GM12873 (cell line): ENCODE measurements at regions not wholly inside any gene's neighbourhood (a gene's known extent, or its start where the extent isn't known, plus 50 kb on each side); places are given as distances from the start of the nearest gene placed in this dataset.

Experiments used
- CTCF ChIP-seq: IDR thresholded peaks from 2 replicates; pipeline ENCODE4 v1.5.1; 2012; ENCODE audit warnings: low read depth, mild to moderate bottlenecking, moderate library complexity, low read length, control low read depth; ENCODE audit not compliant: insufficient read depth; ENCODE audit errors: missing control alignments

- no peak for TF ChIP-seq CTCF
Measured at GRCh38 chr2:63785096-63785495, 56.6 kb upstream of the UGP2 start.

- no peak for TF ChIP-seq CTCF
Measured at GRCh38 chr2:63786471-63786870, 55.2 kb upstream of the UGP2 start.

- TF ChIP-seq CTCF = no peak
Measured at GRCh38 chr2:63788071-63788470, 53.6 kb upstream of the UGP2 start.

GRCh38 chr2:63789338-63790020, 52.2 kb upstream of the UGP2 start:
- TF ChIP-seq CTCF = no peak

GRCh38 chr2:63790491-63790890, 51.2 kb upstream of the UGP2 start:
- TF ChIP-seq CTCF = no peak

GRCh38 chr2:63790906-63791305, 50.8 kb upstream of the UGP2 start:
- TF ChIP-seq CTCF = no peak

- no peak for TF ChIP-seq CTCF
Measured at GRCh38 chr2:63791387-63791786, 50.3 kb upstream of the UGP2 start.
